ENCODE measurements at regions not wholly inside any gene's neighbourhood (a gene's known extent, or its start where the extent isn't known, plus 50 kb on each side); places are given as distances from the start of the nearest gene placed in this dataset.
A peak's percentile ranks its signal among the peaks of the same experiment; 100 is the strongest.
"Not testable (repeated sequence)": the region's sequence is repeated elsewhere in the genome, so short reads cannot be mapped to it uniquely, and the experiment has no call there.

DNA sequence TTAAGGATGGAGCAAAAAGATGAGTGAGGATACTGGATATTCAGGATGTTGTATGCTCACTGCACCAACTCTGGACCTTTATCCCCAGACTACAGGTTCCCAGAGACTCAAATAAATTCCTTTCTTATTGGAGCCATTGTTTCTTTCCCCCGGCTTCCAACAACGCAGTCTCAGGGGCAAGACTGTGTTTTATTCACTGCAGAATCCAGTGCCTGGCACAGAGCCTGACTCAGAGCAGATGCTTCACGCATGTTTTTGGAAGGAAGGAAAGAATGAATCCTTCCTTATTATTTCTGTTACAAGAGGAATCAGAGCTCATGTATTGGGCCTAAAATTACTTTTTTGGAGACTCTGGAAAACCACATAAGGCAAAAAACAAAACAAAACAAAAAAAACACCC lies 96.0 kb upstream of the VGLL4 start:
- DNase-seq (ENCODE audit: low spot score) (no peak), FAIRE-seq (no peak)

- no peak for FAIRE-seq
These were observed 95.4 kb upstream of the VGLL4 start for GRCh38 chr3:11739123-11739522.

GRCh38 chr3:11737742-11738141 lies 94.0 kb upstream of the VGLL4 start:
- no peak for DNase-seq (ENCODE audit: low spot score)
- FAIRE-seq: no peak

More at GRCh38 chr3:11739123-11739522, 95.4 kb upstream of the VGLL4 start:
- DNase-seq (ENCODE audit: low spot score): no peak

DNA sequence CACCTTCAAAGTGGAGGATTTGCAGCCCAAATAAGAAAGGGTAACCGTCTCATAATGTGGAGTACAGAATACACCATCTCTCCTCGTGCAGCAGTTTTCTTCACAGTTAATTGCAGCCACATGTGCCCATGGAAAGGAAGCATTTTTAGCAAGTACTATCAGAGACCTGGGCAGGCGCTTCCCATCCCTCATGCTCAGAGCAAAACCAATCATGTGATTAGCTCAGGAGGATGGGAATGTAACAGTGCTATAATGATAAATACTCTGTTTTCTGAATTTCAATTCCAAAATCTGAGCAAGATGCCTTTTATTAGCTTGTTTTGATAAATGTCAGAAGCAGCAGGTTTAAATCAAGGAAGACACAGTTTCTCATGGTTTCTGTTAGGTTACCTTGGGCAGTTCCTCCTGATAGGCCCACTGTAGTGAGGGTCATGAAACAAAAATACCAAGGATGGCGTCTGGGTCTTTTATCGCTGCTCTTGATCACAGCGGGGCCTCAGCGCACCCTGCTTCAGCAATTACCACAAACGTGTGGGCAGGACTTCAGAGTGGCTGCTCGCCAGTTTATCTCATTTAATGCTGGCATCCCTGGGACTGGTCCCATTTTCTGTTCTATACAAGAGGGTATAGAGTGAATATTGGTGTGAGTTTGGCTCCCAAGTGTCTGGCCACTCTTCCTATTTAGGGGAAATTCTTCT lies 92.6 kb upstream of the VGLL4 start:
- DNase-seq (ENCODE audit: low spot score): no peak
- no peak for FAIRE-seq

GRCh38 chr3:11735638-11736037 lies 91.9 kb upstream of the VGLL4 start:
- DNase-seq (ENCODE audit: low spot score) (no peak), FAIRE-seq (no peak)

DNA sequence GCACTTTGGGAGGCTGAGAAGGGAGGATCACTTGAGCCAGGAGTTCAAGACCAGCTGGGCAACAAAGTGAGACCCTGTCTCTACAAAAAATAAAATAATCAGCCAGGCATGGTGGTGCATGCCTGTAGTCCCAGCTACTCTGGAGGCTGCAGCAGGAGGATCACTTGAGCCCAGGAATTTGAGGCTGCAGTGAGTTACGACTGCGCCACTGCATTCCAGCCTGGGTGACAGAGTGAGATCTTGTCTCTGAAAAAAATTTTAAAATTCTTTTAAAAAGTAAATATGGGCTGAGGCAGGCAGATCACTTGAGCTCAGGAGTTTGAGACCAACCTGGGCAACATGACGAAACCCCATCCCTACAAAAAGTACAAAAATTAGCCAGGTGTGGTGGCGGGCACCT lies 91.4 kb upstream of the VGLL4 start:
- not testable (repeated sequence) for FAIRE-seq; DNase-seq (ENCODE audit: low spot score)

DNA sequence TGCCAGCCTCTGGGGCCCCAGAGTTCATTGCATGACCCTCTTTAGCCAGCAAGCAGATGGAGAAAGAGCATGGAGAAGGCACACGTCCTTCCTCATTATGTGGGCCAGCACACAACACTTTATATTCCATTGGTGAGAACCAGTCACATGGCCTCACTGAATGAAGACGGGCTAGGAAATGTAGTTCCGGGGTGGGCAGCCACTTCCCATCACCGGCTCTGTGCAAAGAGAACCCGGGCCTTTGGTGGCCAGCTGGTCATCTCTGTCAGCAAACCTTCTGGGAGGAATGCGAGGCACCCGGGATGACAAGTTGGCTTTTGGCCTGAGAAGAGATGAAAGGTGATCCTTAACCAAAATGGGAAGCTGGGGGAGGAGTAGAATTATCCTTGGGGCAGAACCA lies 90.2 kb upstream of the VGLL4 start:
- FAIRE-seq (no peak), DNase-seq (ENCODE audit: low spot score) (no peak)

- no peak for FAIRE-seq
- DNase-seq (ENCODE audit: low spot score): no peak
These were observed 83.5 kb upstream of the VGLL4 start for GRCh38 chr3:11727207-11727606.

DNA sequence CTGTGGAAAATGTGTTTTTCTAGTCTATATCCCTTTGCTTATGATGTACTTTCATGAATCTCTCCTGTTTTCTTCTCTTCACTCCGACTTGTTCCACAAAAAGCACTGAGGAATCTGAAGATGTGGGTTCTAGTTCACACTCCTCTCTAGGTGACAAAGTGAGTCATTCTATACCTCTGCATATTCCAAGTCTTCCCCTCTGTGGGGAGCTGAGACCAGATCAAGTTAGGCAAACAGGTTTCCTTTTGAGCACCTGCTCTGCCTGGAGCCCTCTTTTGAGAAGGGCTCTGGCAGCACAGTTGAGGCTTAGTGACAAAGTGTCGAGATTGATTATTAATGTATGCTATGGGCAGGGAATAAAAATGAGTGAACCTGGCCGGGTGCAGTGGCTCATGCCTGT lies 82.4 kb upstream of the VGLL4 start:
- FAIRE-seq (no peak), DNase-seq (ENCODE audit: low spot score) (no peak)

GRCh38 chr3:11725340-11725641 lies 81.6 kb upstream of the VGLL4 start:
- DNase-seq (ENCODE audit: low spot score); FAIRE-seq: not testable (repeated sequence)

DNA sequence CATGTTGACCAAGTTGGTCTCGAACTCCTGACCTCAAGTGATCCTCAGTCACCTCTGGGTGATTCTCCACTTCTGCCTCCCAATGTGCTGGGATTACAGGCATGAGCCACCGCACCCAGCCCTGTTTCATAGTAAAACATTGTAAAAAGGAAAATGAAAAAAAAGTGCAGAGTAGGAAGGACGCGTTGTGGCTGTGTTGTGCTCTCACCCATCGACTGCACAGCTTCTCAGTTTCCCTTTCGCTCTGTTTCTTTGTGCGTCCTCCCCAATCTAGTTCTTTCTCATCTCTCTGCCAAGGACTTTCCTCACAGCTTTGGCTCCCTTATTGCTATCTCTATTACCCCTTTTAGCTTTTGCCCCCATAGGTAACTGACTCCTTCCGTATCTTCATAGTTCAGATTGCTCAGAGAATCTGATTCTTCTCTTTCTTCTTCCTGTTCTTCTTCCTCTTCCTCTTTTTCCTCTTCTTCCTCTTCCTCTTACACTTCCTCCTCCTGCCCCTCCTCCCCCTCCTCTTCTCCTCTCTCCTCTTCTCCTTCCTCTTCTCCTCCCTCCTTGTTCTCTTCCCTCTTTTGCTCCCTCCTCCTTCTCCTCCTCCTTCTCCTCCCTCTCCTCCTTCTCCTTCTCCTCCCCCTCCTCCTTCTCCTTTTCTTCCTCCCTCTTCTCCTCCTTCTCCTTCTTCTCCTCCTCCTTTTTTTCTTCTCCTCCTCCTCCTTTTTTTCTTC lies 81.1 kb upstream of the VGLL4 start:
- FAIRE-seq (no peak), DNase-seq (ENCODE audit: low spot score) (no peak)

DNA sequence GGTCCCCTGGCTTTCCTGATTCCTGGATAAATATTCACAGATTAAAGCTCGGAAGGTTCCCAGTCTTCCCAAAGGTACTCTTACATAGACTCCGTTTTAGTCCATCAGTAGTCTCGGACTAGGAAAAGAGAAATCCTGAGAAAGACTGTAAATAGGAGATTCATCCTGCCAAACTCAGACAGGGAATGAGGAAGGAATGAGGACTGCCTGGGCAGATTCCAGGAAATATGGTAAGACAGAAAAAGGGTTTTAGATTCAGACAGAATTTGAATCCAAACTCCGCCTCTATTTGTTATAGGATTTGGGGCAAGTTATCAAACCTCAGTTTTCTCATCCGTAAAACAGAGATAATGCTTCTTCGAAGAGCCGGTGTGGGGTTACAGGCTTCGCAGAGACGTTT lies 77.8 kb upstream of the VGLL4 start:
- FAIRE-seq: no peak
- no peak for DNase-seq (ENCODE audit: low spot score)

- no peak for DNase-seq (ENCODE audit: low spot score)
- no peak for FAIRE-seq
These were observed 77.2 kb upstream of the VGLL4 start for GRCh38 chr3:11720917-11721411.

DNA sequence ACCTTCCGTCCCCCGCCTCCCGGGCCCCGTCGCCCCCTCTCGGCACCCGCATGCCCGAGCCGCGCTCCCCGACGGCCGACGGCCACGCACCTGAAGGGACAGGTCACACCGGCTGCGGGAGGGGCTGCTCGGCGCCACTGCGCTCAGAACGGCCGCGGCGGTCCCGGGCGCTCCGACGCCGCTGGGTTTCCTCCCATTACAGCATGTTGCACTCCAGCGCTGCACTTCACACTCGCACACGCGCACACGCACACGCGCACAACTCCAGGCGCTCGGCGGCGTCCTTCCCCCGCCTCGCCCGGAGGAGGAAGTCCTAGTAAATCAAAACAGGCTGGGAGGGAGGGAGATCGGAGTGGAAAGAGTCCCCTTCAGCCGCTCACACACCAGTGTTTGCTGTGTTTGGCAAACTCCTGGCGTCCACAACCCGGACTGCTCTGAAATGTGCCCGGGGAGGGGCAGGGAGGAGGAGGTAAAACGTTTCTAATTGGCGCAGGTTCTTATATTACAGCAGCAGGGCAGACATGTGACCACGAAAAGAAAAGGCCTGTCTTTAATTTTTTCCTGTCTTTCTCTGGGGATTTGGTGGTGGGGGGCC lies 76.7 kb upstream of the VGLL4 start:
- FAIRE-seq: no peak

GRCh38 chr3:11719406-11720303 lies 75.9 kb upstream of the VGLL4 start:
- DNase-seq (ENCODE audit: low spot score): peak; percentile 60
- FAIRE-seq: no peak

More for the DNA sequence above, 76.7 kb upstream of the VGLL4 start:
- DNase-seq (ENCODE audit: low spot score): peak; percentile 44

GRCh38 chr3:11718637-11719405 lies 75.1 kb upstream of the VGLL4 start:
- DNase-seq (ENCODE audit: low spot score) (peak; percentile 21), FAIRE-seq (no peak)

DNA sequence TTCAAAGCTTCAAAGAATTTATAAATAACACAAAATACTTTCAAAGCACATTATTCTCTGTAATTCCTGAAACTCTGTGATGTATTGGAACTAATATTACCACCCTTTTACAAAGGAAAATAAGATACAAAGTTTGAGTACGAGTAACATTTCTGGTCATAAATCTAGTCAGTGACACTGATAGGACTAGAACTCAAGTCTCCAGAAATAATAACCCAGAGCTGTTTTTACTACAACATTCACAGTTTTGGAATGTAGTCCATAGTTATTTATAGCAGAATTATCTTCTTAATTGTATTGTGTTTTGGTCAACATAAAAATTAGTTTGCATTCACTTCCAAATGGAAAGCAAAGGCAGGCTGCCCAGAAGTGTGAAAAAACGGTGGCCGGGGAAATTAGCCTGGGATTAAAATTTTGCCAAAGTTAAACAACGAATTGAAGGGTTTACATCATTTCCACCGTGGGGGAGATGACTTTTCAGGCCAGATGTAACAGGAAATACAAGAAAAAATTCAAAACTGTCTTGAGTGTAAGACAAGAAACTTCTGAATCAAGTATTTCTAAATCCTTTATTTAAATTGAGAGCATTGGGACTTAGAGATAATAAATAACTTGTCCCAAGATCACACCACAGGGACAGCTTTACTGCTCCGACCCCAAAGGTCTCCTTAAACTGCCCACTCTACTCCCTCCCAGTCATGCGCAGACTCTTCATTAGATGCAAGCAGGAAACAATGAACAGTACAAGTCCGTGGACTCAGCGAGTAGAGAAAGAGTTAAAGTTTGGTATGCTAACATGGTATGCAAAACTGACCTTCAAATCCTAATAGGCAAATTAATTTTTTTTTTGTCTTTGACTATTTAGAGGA lies 74.3 kb upstream of the VGLL4 start:
- DNase-seq (ENCODE audit: low spot score): peak; percentile 29
- FAIRE-seq: no peak

DNA sequence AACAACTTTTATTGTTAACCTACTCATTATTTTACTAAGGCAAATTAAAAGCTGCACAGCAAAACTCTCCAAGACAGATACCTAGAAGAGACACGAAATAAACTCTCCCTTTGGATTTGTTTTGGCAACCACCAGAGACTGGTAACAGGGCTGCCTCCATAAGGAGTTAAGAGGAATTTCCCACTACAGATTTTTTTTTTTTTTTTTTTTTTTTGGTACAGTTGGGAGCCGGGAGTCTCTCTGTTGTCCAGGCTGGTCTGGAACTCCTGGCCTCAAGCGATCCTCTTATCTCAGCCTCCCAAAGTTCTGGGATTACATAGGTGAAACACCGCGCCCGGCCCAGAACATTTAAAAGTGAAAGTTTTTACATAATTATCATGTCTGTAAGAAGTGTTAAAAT lies 73.6 kb upstream of the VGLL4 start:
- no peak for DNase-seq (ENCODE audit: low spot score)
- no peak for FAIRE-seq

- DNase-seq (ENCODE audit: low spot score): no peak
- no peak for FAIRE-seq
These were observed 73.0 kb upstream of the VGLL4 start for GRCh38 chr3:11716573-11717290.
